NCI-H2171 (cell line): ENCODE measurements at regions not wholly inside any gene's neighbourhood (a gene's known extent, or its start where the extent isn't known, plus 50 kb on each side); places are given as distances from the start of the nearest gene placed in this dataset.

ENCODE experiments used
- DNase-seq: peaks from one replicate; lab custom pipeline; 2025; lab: John Stamatoyannopoulos, UW

GRCh38 chr9:78563269-78563668 is 266.3 kb downstream of the PSAT1 start:
- no peak for DNase-seq

GRCh38 chr9:78565481-78565880 is 268.6 kb downstream of the PSAT1 start:
- DNase-seq = no peak

GRCh38 chr9:78566521-78566920 is 269.6 kb downstream of the PSAT1 start:
- DNase-seq = no peak

- DNase-seq = no peak
Measured at GRCh38 chr9:78566948-78567675, 270.2 kb downstream of the PSAT1 start.

GRCh38 chr9:78567693-78568092 is 270.8 kb downstream of the PSAT1 start:
- no peak for DNase-seq

GRCh38 chr9:78568774-78569173 is 271.8 kb downstream of the PSAT1 start:
- no peak for DNase-seq

GRCh38 chr9:78572266-78572665 is 275.3 kb downstream of the PSAT1 start:
- no peak for DNase-seq

- DNase-seq = no peak
Measured at GRCh38 chr9:78573205-78573604, 276.3 kb downstream of the PSAT1 start.

- DNase-seq = no peak
Measured at GRCh38 chr9:78573669-78574068, 276.7 kb downstream of the PSAT1 start.

- no peak for DNase-seq
Measured at GRCh38 chr9:78574354-78575045, 277.6 kb downstream of the PSAT1 start.

- no peak for DNase-seq
Measured at GRCh38 chr9:78575081-78575480, 278.2 kb downstream of the PSAT1 start.

GRCh38 chr9:78575771-78576170 is 278.8 kb downstream of the PSAT1 start:
- no peak for DNase-seq

GRCh38 chr9:78577156-78577906 is 280.4 kb downstream of the PSAT1 start:
- no peak for DNase-seq

GRCh38 chr9:78578072-78578471 is 281.1 kb downstream of the PSAT1 start:
- no peak for DNase-seq

- no peak for DNase-seq
Measured at GRCh38 chr9:78582821-78583220, 285.9 kb downstream of the PSAT1 start.

- no peak for DNase-seq
Measured at GRCh38 chr9:78584589-78584988, 287.7 kb downstream of the PSAT1 start.

GRCh38 chr9:78585909-78586308 is 289.0 kb downstream of the PSAT1 start:
- DNase-seq = no peak

GRCh38 chr9:78590068-78590467 is 293.1 kb downstream of the PSAT1 start:
- DNase-seq = no peak

GRCh38 chr9:78592811-78593210 is 295.9 kb downstream of the PSAT1 start:
- no peak for DNase-seq

GRCh38 chr9:78595200-78595945 is 298.4 kb downstream of the PSAT1 start:
- DNase-seq = no peak

GRCh38 chr9:78596346-78596745 is 299.4 kb downstream of the PSAT1 start:
- no peak for DNase-seq

GRCh38 chr9:78598120-78598519 is 301.2 kb downstream of the PSAT1 start:
- no peak for DNase-seq
